Peyer's patch (tissue), 4 donors: ENCODE measurements at regions not wholly inside any gene's neighbourhood (a gene's known extent, or its start where the extent isn't known, plus 50 kb on each side); places are given as distances from the start of the nearest gene placed in this dataset.

Source experiments
- POLR2A ChIP-seq, 2 donors: fragments of 450-650 bp; IDR thresholded peaks; one replicate each; pipeline ENCODE4 v1.5.1; 2017; ENCODE audit warnings: antibody characterized with exemption in 2 of 2, mild to moderate bottlenecking in 2 of 2, moderate library complexity in 2 of 2
- TF ChIP-seq, protein P1 (sequence below), 6 experiments: fragments of 450-650 bp in 4 of 6; fragments of 200-600 bp in 2 of 6; sonication (generic) in 1 of 6; IDR thresholded peaks; one replicate each; pipeline ENCODE4 v1.5.1; 2017 to 2019; ENCODE audit warnings: antibody characterized with exemption in 6 of 6, mild to moderate bottlenecking in 3 of 6, moderate library complexity in 1 of 6

DNA sequence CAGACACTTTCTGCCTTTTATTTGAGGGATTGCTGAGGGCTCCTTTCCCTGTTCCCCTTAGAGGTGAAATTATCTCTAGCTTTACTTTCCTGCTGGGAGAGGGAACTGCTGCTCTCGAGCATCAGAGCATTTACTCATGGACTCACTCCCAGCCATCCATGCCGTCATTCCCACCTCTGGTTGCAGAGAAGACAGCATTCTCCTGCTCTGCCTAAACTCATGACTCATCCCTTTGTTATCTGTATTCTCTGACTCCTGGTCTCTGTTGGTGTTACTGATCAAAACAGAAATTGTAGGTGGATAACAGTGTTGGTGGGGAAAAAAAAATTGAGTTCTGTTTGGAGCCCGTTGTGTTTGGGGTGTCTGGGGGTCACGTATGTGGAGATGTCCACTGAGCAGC, 159.3 kb downstream of the TTC8 start:
- TF ChIP-seq, protein P1, sequence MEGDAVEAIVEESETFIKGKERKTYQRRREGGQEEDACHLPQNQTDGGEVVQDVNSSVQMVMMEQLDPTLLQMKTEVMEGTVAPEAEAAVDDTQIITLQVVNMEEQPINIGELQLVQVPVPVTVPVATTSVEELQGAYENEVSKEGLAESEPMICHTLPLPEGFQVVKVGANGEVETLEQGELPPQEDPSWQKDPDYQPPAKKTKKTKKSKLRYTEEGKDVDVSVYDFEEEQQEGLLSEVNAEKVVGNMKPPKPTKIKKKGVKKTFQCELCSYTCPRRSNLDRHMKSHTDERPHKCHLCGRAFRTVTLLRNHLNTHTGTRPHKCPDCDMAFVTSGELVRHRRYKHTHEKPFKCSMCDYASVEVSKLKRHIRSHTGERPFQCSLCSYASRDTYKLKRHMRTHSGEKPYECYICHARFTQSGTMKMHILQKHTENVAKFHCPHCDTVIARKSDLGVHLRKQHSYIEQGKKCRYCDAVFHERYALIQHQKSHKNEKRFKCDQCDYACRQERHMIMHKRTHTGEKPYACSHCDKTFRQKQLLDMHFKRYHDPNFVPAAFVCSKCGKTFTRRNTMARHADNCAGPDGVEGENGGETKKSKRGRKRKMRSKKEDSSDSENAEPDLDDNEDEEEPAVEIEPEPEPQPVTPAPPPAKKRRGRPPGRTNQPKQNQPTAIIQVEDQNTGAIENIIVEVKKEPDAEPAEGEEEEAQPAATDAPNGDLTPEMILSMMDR (IDR thresholded peaks at IDR 0.05), result no peak
- no peak for TF ChIP-seq POLR2A (IDR thresholded peaks at IDR 0.05)
